Breast epithelium (tissue), 3 donors: ENCODE measurements at regions not wholly inside any gene's neighbourhood (a gene's known extent, or its start where the extent isn't known, plus 50 kb on each side); places are given as distances from the start of the nearest gene placed in this dataset.

Source experiments
- CTCF ChIP-seq, 3 donors: fragments of 450-650 bp; IDR thresholded peaks; one replicate each; pipeline ENCODE4 v1.5.1; 2016 to 2017; ENCODE audit warnings: antibody characterized with exemption in 3 of 3, mild to moderate bottlenecking in 3 of 3, moderate library complexity in 3 of 3
- POLR2A ChIP-seq: fragments of 450-650 bp; IDR thresholded peaks from one replicate; pipeline ENCODE4 v1.6.1; 2016; ENCODE audit warnings: antibody characterized with exemption, mild to moderate bottlenecking, moderate library complexity
- POLR2AphosphoS5 ChIP-seq, 3 donors: sonication (generic); formaldehyde crosslinking; IDR thresholded peaks; one replicate each; pipeline ENCODE4 v1.6.1; 2017; ENCODE audit warnings: antibody characterized with exemption in 3 of 3

DNA sequence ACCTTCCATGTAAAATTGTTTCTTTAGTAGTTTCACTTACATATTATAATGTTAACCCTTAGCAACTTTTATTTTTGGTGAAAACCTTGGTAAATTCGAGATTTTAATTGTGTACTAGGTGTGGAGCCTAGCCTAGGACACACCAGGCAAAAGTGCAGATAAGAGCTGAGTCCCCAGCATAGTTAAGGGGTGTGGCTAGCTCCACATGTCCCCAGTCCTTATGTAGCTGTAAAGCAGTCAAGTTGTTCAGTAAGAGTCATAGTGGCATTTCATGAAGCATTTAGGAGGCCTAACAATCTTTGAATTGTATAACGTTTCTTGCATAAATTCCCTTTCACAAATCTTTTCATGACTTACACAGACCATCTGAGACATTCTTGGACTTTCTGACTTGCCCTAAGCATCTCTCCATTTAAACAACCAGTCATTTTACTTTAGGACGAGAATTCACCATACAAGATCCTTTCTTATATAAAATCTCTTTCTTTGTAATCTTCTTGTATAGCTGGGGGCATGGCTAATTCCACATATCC is 53.8 kb upstream of the INHBA start:
- TF ChIP-seq POLR2AphosphoS5 (IDR thresholded peaks at IDR 0.05) (no peak), CTCF (IDR thresholded peaks at IDR 0.05) (no peak), POLR2A (no peak)
